HepG2 (cell line): ENCODE measurements at regions not wholly inside any gene's neighbourhood (a gene's known extent, or its start where the extent isn't known, plus 50 kb on each side); places are given as distances from the start of the nearest gene placed in this dataset.

Source experiments
- ATAC-seq: fragments of 200-7000 bp; cut with Tn5 transposase; 3 replicates; pipeline ENCODE4 v1.9.1; 2020; ENCODE audit warnings: mild to moderate bottlenecking, moderate library complexity
- BruUV-seq: library from RNA; stranded (reverse); fragments of 400-500 nt; replicated peaks from 2 replicates; lab custom pipeline; 2021; lab: Mats Ljungman, UMichigan
- CTCF ChIA-PET: fragments of 300-600 bp; formaldehyde crosslinking; extraction: SDS; loops from one replicate; lab custom pipeline; 2021; ENCODE audit warnings: low total read pairs, inconsistent platforms, low intra/inter-chr PET ratio; lab: Yijun Ruan, JAX
- POLR2A ChIA-PET: fragments of 350-600 bp; sonication (Branson Sonifier 250); formaldehyde crosslinking; loops from one replicate; lab custom pipeline; 2020; ENCODE audit warnings: antibody characterized with exemption, inconsistent platforms; lab: Yijun Ruan, JAX
- DNase-seq: peaks from one replicate; pipeline ENCODE4 v3.0.0-alpha.2; 2015; ENCODE audit warnings: low spot score
- FAIRE-seq: peaks from 3 replicates; lab custom pipeline; 2011; peaks lifted over from hg19 to GRCh38; lab: Jason Lieb, UNC
- H2AFZ ChIP-seq: one replicate; pipeline ENCODE4 v1.6.1; 2011; ENCODE audit warnings: low read length, inconsistent platforms
- H3K27ac ChIP-seq: fragments of 300-600 bp; 3 replicates; pipeline ENCODE4 v1.8.0; 2011; ENCODE audit warnings: mixed run types, mild to moderate bottlenecking, mixed read lengths, low read length, inconsistent platforms; ENCODE audit not compliant: insufficient read depth; ENCODE audit errors: extremely low read length
- H3K27me3 ChIP-seq, 2 experiments: fragments of 200-600 bp in 1 of 2; 2 replicates in 1 of 2; 3 replicates in 1 of 2; pipeline versions ENCODE4 v1.6.0 to v1.8.0; 2011; ENCODE audit warnings: low read length in 2 of 2, mild to moderate bottlenecking in 2 of 2, moderate library complexity in 2 of 2, inconsistent platforms in 1 of 2; ENCODE audit not compliant: insufficient read depth in 2 of 2, control insufficient read depth in 1 of 2
- H3K36me3 ChIP-seq, 2 experiments: fragments of 200-600 bp in 1 of 2; replicated peaks in 1 of 2; 2 replicates in 1 of 2; 3 replicates in 1 of 2; pipeline versions ENCODE4 v1.5.1 to v1.8.0; 2011; ENCODE audit warnings: low read length in 2 of 2, inconsistent platforms in 1 of 2; ENCODE audit not compliant: insufficient read depth in 2 of 2, control insufficient read depth in 1 of 2
- H3K4me1 ChIP-seq: 2 replicates; pipeline ENCODE4 v1.5.1; 2012; ENCODE audit warnings: low read length, inconsistent platforms; ENCODE audit not compliant: insufficient read depth
- H3K4me2 ChIP-seq: 2 replicates; pipeline ENCODE4 v1.6.0; 2011; ENCODE audit warnings: low read depth, low read length, inconsistent platforms
- H3K4me3 ChIP-seq, 3 experiments: fragments of 200-600 bp in 1 of 3; sonication (generic), shearing (Covaris generic) in 1 of 3; replicated peaks in 1 of 3; 2 replicates each; pipeline ENCODE4 v1.5.1; 2011 to 2016; ENCODE audit warnings: low read length in 3 of 3, inconsistent platforms in 2 of 3, low read depth in 2 of 3, mild to moderate bottlenecking in 2 of 3, control low read depth in 1 of 3, mixed read lengths in 1 of 3; ENCODE audit not compliant: insufficient read depth in 1 of 3
- H3K79me2 ChIP-seq: one replicate; pipeline ENCODE4 v1.6.1; 2011; ENCODE audit warnings: low read length, inconsistent platforms; ENCODE audit not compliant: insufficient read depth
- H3K9ac ChIP-seq: 2 replicates; pipeline ENCODE4 v1.6.0; 2011; ENCODE audit warnings: mild to moderate bottlenecking, low read depth, low read length, inconsistent platforms; ENCODE audit not compliant: insufficient read depth
- H3K9me3 ChIP-seq: 2 replicates; pipeline ENCODE4 v1.5.1; 2012; ENCODE audit warnings: mild to moderate bottlenecking, low read length
- H4K20me1 ChIP-seq: 2 replicates; pipeline ENCODE4 v1.6.0; 2011; ENCODE audit warnings: inconsistent platforms, mild to moderate bottlenecking, low read length, moderate library complexity; ENCODE audit not compliant: insufficient read depth
- CSRNP1 ChIP-seq: sonication (generic); formaldehyde crosslinking; IDR thresholded peaks from 2 replicates; pipeline ENCODE4 v1.8.1; 2023; ENCODE audit warnings: mild to moderate bottlenecking, missing genetic modification reagents
- JDP2 ChIP-seq: sonication (generic); formaldehyde crosslinking; IDR thresholded peaks from 2 replicates; pipeline ENCODE4 v1.8.1; 2022; ENCODE audit warnings: missing genetic modification reagents, borderline replicate concordance
- TBP ChIP-seq: sonication (generic); formaldehyde crosslinking; IDR thresholded peaks from 2 replicates; pipeline ENCODE4 v1.5.0; 2020; ENCODE audit warnings: missing genetic modification reagents
- TFDP2 ChIP-seq: sonication (generic); formaldehyde crosslinking; IDR thresholded peaks from 2 replicates; pipeline ENCODE4 v1.4.0; 2020; ENCODE audit warnings: missing genetic modification reagents
- TGIF2 ChIP-seq: IDR thresholded peaks from 2 replicates; pipeline ENCODE4 v1.6.1; 2016; ENCODE audit warnings: control low read depth, missing compliant biosample characterization
- ZNF207 ChIP-seq: fragments of 450-650 bp; IDR thresholded peaks from 2 replicates; pipeline ENCODE4 v1.6.1; 2016; ENCODE audit warnings: antibody characterized with exemption, borderline replicate concordance
- ZNF282 ChIP-seq: fragments of 450-650 bp; IDR thresholded peaks from 2 replicates; pipeline ENCODE4 v1.6.1; 2018; ENCODE audit not compliant: partially characterized antibody
- WGBS: methylation state at CpG from one replicate; pipeline ENCODE4 v1.1.6; 2017; ENCODE audit warnings: low lambda C conversion rate; 5-methylcytosine and 5-hydroxymethylcytosine counted together
- in situ Hi-C: cut with HindIII; loops from 2 replicates; pipeline ENCODE4 v1.10.0; 2017; ENCODE audit warnings: low pct_unique_long_range_greater_than_20kb; ENCODE audit not compliant: extremely low pct_ligation_motif_present
- intact Hi-C: fragments of 100-400 bp; cut with micrococcal nuclease; formaldehyde crosslinking; loops from one replicate; pipeline ENCODE4 v1.10.0; 2022; ENCODE audit not compliant: unreplicated experiment
- TF ChIP-seq, protein P1 (sequence below): IDR thresholded peaks from 2 replicates; pipeline ENCODE4 v1.6.1; 2016; ENCODE audit warnings: mild to moderate bottlenecking, missing biosample characterization, missing genetic modification reagents
- TF ChIP-seq, protein P2 (sequence below): sonication (generic); formaldehyde crosslinking; IDR thresholded peaks from 2 replicates; pipeline ENCODE4 v1.4.0; 2020; ENCODE audit warnings: mild to moderate bottlenecking, missing genetic modification reagents
- TF ChIP-seq, protein P3 (sequence below): sonication (generic); formaldehyde crosslinking; IDR thresholded peaks from 2 replicates; pipeline ENCODE4 v1.5.1; 2020; ENCODE audit warnings: mild to moderate bottlenecking, missing genetic modification reagents

GRCh38 chr10:55058800-55059199, 257.8 kb upstream of the PCDH15 start:
- BruUV-seq = no TSS peak
- CTCF ChIA-PET = no interaction called here
- no peaks in the 10 kb centered on the region for H3K79me2 ChIP-seq
- no peak for DNase-seq
- TF ChIP-seq CSRNP1 (CRISPR knock-in tag) (no peak), JDP2 (no peak), TFDP2 (no peak), TBP (CRISPR knock-in tag) (no peak), ZNF207 (no peak), ZNF282 (no peak), TGIF2 (CRISPR knock-in tag) (no peak)
- TF ChIP-seq, protein P1, sequence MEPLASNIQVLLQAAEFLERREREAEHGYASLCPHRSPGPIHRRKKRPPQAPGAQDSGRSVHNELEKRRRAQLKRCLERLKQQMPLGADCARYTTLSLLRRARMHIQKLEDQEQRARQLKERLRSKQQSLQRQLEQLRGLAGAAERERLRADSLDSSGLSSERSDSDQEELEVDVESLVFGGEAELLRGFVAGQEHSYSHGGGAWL = no peak
- TF ChIP-seq, protein P2, sequence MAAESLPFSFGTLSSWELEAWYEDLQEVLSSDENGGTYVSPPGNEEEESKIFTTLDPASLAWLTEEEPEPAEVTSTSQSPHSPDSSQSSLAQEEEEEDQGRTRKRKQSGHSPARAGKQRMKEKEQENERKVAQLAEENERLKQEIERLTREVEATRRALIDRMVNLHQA = no peak
- TF ChIP-seq, protein P3, sequence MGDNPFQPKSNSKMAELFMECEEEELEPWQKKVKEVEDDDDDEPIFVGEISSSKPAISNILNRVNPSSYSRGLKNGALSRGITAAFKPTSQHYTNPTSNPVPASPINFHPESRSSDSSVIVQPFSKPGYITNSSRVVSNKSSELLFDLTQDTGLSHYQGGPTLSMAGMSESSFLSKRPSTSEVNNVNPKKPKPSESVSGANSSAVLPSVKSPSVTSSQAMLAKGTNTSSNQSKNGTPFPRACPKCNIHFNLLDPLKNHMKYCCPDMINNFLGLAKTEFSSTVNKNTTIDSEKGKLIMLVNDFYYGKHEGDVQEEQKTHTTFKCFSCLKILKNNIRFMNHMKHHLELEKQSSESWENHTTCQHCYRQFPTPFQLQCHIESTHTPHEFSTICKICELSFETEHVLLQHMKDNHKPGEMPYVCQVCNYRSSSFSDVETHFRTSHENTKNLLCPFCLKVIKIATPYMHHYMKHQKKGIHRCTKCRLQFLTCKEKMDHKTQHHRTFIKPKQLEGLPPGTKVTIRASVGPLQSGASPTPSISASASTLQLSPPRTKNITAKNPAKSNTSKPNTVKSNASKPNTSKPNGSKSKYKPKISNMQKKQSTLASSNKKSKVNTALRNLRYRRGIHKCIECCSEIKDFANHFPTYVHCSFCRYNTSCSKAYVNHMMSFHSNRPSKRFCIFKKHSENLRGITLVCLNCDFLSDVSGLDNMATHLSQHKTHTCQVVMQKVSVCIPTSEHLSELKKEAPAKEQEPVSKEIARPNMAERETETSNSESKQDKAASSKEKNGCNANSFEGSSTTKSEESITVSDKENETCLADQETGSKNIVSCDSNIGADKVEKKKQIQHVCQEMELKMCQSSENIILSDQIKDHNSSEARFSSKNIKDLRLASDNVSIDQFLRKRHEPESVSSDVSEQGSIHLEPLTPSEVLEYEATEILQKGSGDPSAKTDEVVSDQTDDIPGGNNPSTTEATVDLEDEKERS (CRISPR knock-in tag) = no peak
- TF ChIP-seq, all 625 proteins: peak for 0
- Histone ChIP-seq H4K20me1 (no peaks in the 10 kb centered on the region), H3K27ac (no peak overlapping the region), H3K36me3 (no peaks in the 10 kb centered on the region; a peak in 1 of 5 replicates), H3K4me1 (peaks cover 2% of the 10 kb centered on the region; the same call in 1 of the 2 replicates), H3K4me2 (no peak overlapping the region), H2AFZ (no peak overlapping the region), H3K9ac (no peak overlapping the region), H3K4me3 (no peak overlapping the region), H3K27me3 (no peaks in the 10 kb centered on the region; a peak in 1 of 5 replicates), H3K9me3 (no peaks in the 10 kb centered on the region)
- in situ Hi-C loops = no loop called here
- ATAC-seq (no peak), FAIRE-seq (no peak)
- POLR2A ChIA-PET = no interaction called here
- intact Hi-C loops = no loop called here
- 27% methylated on average over 5 of the region's 5 CpGs for WGBS
